HepG2 (cell line): ENCODE measurements at regions not wholly inside any gene's neighbourhood (a gene's known extent, or its start where the extent isn't known, plus 50 kb on each side); places are given as distances from the start of the nearest gene placed in this dataset.

ENCODE experiments used
- EP300 ChIP-seq, 3 experiments: sonication (generic) in 1 of 3; formaldehyde crosslinking in 1 of 3; IDR thresholded peaks; 2 replicates each; pipeline versions ENCODE4 v1.5.1 to v1.6.1; 2011 to 2020; ENCODE audit warnings: low read depth in 2 of 3, low read length in 2 of 3, borderline replicate concordance in 1 of 3, improper control_type of control experiment in 1 of 3, mild to moderate bottlenecking in 1 of 3, missing genetic modification reagents in 1 of 3, moderate library complexity in 1 of 3
- FOXJ3 ChIP-seq: sonication (generic); formaldehyde crosslinking; IDR thresholded peaks from 2 replicates; pipeline ENCODE4 v1.4.0; 2020; ENCODE audit warnings: missing genetic modification reagents, mild to moderate bottlenecking, borderline replicate concordance
- TF ChIP-seq, protein P1 (sequence below): IDR thresholded peaks from 2 replicates; pipeline ENCODE4 v1.6.1; 2016; ENCODE audit warnings: low read depth, control low read depth
- TF ChIP-seq, protein P2 (sequence below): sonication (generic); formaldehyde crosslinking; IDR thresholded peaks from 2 replicates; pipeline ENCODE4 v1.5.0; 2020; ENCODE audit warnings: mild to moderate bottlenecking, missing genetic modification reagents, moderate library complexity

DNA sequence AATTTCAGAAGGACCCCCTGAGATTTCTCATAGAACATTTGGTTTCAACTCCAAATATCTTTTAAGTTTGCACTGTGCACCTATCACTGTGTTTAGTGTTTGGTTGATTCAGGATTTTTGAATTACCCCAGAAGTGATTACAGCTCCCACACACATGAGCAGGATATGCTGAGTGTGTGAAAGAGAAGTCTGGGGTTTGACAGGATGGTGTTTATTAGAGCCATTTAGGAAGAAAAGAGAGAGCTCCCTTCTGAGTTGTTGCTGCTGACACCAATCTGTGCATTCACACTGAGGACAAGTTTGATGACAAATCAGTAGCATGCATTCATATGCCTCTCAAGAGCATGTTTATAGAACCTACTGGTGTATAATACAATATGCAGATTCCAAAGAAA, 118.1 kb downstream of the RPL22L1 start:
- TF ChIP-seq EP300 (IDR thresholded peaks at IDR 0.05; ENCODE audit: low read depth in 2 of 2, low read length in 2 of 2): no peak
- no peak for TF ChIP-seq EP300 (CRISPR knock-in tag; IDR thresholded peaks at IDR 0.05; ENCODE audit: borderline replicate concordance)
- TF ChIP-seq FOXJ3 (CRISPR knock-in tag): no peak
- TF ChIP-seq, protein P1, sequence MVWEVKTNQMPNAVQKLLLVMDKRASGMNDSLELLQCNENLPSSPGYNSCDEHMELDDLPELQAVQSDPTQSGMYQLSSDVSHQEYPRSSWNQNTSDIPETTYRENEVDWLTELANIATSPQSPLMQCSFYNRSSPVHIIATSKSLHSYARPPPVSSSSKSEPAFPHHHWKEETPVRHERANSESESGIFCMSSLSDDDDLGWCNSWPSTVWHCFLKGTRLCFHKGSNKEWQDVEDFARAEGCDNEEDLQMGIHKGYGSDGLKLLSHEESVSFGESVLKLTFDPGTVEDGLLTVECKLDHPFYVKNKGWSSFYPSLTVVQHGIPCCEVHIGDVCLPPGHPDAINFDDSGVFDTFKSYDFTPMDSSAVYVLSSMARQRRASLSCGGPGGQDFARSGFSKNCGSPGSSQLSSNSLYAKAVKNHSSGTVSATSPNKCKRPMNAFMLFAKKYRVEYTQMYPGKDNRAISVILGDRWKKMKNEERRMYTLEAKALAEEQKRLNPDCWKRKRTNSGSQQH: no peak
- TF ChIP-seq, protein P2, sequence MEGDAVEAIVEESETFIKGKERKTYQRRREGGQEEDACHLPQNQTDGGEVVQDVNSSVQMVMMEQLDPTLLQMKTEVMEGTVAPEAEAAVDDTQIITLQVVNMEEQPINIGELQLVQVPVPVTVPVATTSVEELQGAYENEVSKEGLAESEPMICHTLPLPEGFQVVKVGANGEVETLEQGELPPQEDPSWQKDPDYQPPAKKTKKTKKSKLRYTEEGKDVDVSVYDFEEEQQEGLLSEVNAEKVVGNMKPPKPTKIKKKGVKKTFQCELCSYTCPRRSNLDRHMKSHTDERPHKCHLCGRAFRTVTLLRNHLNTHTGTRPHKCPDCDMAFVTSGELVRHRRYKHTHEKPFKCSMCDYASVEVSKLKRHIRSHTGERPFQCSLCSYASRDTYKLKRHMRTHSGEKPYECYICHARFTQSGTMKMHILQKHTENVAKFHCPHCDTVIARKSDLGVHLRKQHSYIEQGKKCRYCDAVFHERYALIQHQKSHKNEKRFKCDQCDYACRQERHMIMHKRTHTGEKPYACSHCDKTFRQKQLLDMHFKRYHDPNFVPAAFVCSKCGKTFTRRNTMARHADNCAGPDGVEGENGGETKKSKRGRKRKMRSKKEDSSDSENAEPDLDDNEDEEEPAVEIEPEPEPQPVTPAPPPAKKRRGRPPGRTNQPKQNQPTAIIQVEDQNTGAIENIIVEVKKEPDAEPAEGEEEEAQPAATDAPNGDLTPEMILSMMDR (CRISPR knock-in tag): no peak
